GM10266 (cell line): ENCODE measurements at regions not wholly inside any gene's neighbourhood (a gene's known extent, or its start where the extent isn't known, plus 50 kb on each side); places are given as distances from the start of the nearest gene placed in this dataset.

ENCODE experiments used
- DNase-seq: peaks from one replicate; pipeline ENCODE4 v3.0.0; 2012; ENCODE audit errors: extremely low spot score
- CTCF ChIP-seq: IDR thresholded peaks from 2 replicates; pipeline ENCODE4 v1.5.1; 2012; ENCODE audit warnings: mild to moderate bottlenecking, low read depth; ENCODE audit not compliant: control insufficient read depth, insufficient read depth; ENCODE audit errors: missing control alignments

GRCh38 chr2:16338026-16338425 lies 327.6 kb downstream of the CYRIA start:
- TF ChIP-seq CTCF: no peak
- DNase-seq: no peak

GRCh38 chr2:16336916-16337315 lies 328.7 kb downstream of the CYRIA start:
- DNase-seq: no peak

GRCh38 chr2:16336491-16336890 lies 329.1 kb downstream of the CYRIA start:
- DNase-seq: no peak
- no peak for TF ChIP-seq CTCF

More at GRCh38 chr2:16336916-16337315, 328.7 kb downstream of the CYRIA start:
- no peak for TF ChIP-seq CTCF

- TF ChIP-seq CTCF: no peak
- no peak for DNase-seq
Observed at GRCh38 chr2:16335947-16336346, 329.7 kb downstream of the CYRIA start.

- TF ChIP-seq CTCF: no peak
- no peak for DNase-seq
Observed at GRCh38 chr2:16335604-16335930, 330.1 kb downstream of the CYRIA start.

GRCh38 chr2:16334886-16335603 lies 330.6 kb downstream of the CYRIA start:
- TF ChIP-seq CTCF: no peak
- no peak for DNase-seq

GRCh38 chr2:16334366-16334765 lies 331.3 kb downstream of the CYRIA start:
- no peak for DNase-seq
- TF ChIP-seq CTCF: no peak
